ENCODE measurements at regions not wholly inside any gene's neighbourhood (a gene's known extent, or its start where the extent isn't known, plus 50 kb on each side); places are given as distances from the start of the nearest gene placed in this dataset.
"Not testable (repeated sequence)": the region's sequence is repeated elsewhere in the genome, so short reads cannot be mapped to it uniquely, and the experiment has no call there.

- DNase-seq (ENCODE audit: low spot score) = no peak
- intact Hi-C loops (cut with DNase I) = no loop called here
These were observed 52.7 kb upstream of the NCK2 start for GRCh38 chr2:105691947-105692390.

GRCh38 chr2:105690566-105690965 lies 54.1 kb upstream of the NCK2 start:
- DNase-seq (ENCODE audit: low spot score) = no peak
- intact Hi-C loops (cut with DNase I) = no loop called here

- no peak for DNase-seq (ENCODE audit: low spot score)
- intact Hi-C loops (cut with DNase I) = no loop called here
These were observed 55.2 kb upstream of the NCK2 start for GRCh38 chr2:105689484-105689883.

- intact Hi-C loops (cut with DNase I) = no loop called here
- DNase-seq (ENCODE audit: low spot score) = no peak
These were observed 55.8 kb upstream of the NCK2 start for GRCh38 chr2:105688946-105689345.

- DNase-seq (ENCODE audit: low spot score) = no peak
- intact Hi-C loops (cut with DNase I) = no loop called here
These were observed 58.1 kb upstream of the NCK2 start for GRCh38 chr2:105686588-105686987.

GRCh38 chr2:105683011-105683492 lies 61.7 kb upstream of the NCK2 start:
- no peak for DNase-seq (ENCODE audit: low spot score)
- intact Hi-C loops (cut with DNase I) = no loop called here

- intact Hi-C loops (cut with DNase I) = no loop called here
- DNase-seq (ENCODE audit: low spot score) = no peak
These were observed 62.3 kb upstream of the NCK2 start for GRCh38 chr2:105682401-105682800.

- intact Hi-C loops (cut with DNase I) = no loop called here
- no peak for DNase-seq (ENCODE audit: low spot score)
These were observed 62.8 kb upstream of the NCK2 start for GRCh38 chr2:105681927-105682326.

- intact Hi-C loops (cut with DNase I) = no loop called here
These were observed 64.4 kb upstream of the NCK2 start for GRCh38 chr2:105680357-105680756.

GRCh38 chr2:105678346-105678745 lies 66.4 kb upstream of the NCK2 start:
- no peak for DNase-seq (ENCODE audit: low spot score)
- intact Hi-C loops (cut with DNase I) = no loop called here

More at GRCh38 chr2:105680357-105680756, 64.4 kb upstream of the NCK2 start:
- DNase-seq (ENCODE audit: low spot score) = no peak

- DNase-seq (ENCODE audit: low spot score) = no peak
- intact Hi-C loops (cut with DNase I) = no loop called here
These were observed 66.8 kb upstream of the NCK2 start for GRCh38 chr2:105677901-105678300.

GRCh38 chr2:105675841-105676240 lies 68.9 kb upstream of the NCK2 start:
- intact Hi-C loops (cut with DNase I) = no loop called here

GRCh38 chr2:105674859-105675541 lies 69.7 kb upstream of the NCK2 start:
- intact Hi-C loops (cut with DNase I) = no loop called here
- DNase-seq (ENCODE audit: low spot score) = peak; percentile 49

More at GRCh38 chr2:105675841-105676240, 68.9 kb upstream of the NCK2 start:
- peak; percentile 54 for DNase-seq (ENCODE audit: low spot score)

GRCh38 chr2:105674401-105674800 lies 70.3 kb upstream of the NCK2 start:
- intact Hi-C loops (cut with DNase I) = no loop called here
- DNase-seq (ENCODE audit: low spot score) = no peak

GRCh38 chr2:105671156-105671555 lies 73.6 kb upstream of the NCK2 start:
- intact Hi-C loops (cut with DNase I) = no loop called here
- peak; percentile 83 for DNase-seq (ENCODE audit: low spot score)

- peak; percentile 55 for DNase-seq (ENCODE audit: low spot score)
- intact Hi-C loops (cut with DNase I) = no loop called here
These were observed 75.3 kb upstream of the NCK2 start for GRCh38 chr2:105669384-105669891.

GRCh38 chr2:105665480-105665879 lies 79.2 kb upstream of the NCK2 start:
- no peak for DNase-seq (ENCODE audit: low spot score)
- intact Hi-C loops (cut with DNase I) = no loop called here

GRCh38 chr2:105660489-105660888 lies 84.2 kb upstream of the NCK2 start:
- intact Hi-C loops (cut with DNase I) = no loop called here
- no peak for DNase-seq (ENCODE audit: low spot score)

GRCh38 chr2:105655723-105656606 lies 88.7 kb upstream of the NCK2 start:
- intact Hi-C loops (cut with DNase I); DNase-seq (ENCODE audit: low spot score): not testable (repeated sequence)

GRCh38 chr2:105655244-105655643 lies 89.5 kb upstream of the NCK2 start:
- intact Hi-C loops (cut with DNase I) = no loop called here
- DNase-seq (ENCODE audit: low spot score) = no peak

Measured in posterior vena cava (tissue), 2 donors.